GM12801 (cell line): ENCODE measurements at regions not wholly inside any gene's neighbourhood (a gene's known extent, or its start where the extent isn't known, plus 50 kb on each side); places are given as distances from the start of the nearest gene placed in this dataset.

Experiments used
- CTCF ChIP-seq: IDR thresholded peaks from one replicate; pipeline ENCODE4 v1.5.1; 2011; ENCODE audit warnings: control low read depth; ENCODE audit not compliant: insufficient read length; ENCODE audit errors: extremely low read depth

DNA sequence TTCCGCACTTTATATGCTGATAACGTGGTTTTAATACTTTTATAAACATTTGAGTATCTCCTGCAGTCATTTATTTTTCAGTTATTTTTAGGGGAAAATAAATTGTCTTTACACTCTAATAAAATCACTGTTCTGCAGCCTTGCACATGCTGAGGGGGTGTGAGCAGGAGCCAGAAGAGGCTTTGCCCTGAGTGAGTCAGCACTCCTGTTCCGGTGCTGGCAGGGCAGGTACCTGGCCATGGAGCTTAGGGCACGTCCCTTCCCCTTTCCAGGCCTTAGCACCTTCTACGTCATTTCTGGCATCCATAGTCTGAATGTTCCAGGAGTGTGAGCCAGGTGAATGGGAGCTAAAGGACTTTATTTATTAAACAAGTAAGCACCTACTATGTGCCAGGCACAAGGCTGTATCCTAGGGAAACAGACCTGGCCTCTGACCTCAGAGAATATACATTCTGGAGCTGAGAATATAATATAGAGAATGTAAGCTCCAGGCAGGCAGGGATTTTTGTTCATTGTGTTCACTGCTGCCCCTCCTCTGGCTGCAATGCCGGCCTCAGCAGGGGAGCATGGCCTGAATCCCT lies 402.9 kb downstream of the PTPRU start:
- no peak for TF ChIP-seq CTCF

- no peak for TF ChIP-seq CTCF
Observed at GRCh38 chr1:29638281-29638680, 402.0 kb downstream of the PTPRU start.

GRCh38 chr1:29636936-29637335 lies 400.6 kb downstream of the PTPRU start:
- TF ChIP-seq CTCF: no peak

DNA sequence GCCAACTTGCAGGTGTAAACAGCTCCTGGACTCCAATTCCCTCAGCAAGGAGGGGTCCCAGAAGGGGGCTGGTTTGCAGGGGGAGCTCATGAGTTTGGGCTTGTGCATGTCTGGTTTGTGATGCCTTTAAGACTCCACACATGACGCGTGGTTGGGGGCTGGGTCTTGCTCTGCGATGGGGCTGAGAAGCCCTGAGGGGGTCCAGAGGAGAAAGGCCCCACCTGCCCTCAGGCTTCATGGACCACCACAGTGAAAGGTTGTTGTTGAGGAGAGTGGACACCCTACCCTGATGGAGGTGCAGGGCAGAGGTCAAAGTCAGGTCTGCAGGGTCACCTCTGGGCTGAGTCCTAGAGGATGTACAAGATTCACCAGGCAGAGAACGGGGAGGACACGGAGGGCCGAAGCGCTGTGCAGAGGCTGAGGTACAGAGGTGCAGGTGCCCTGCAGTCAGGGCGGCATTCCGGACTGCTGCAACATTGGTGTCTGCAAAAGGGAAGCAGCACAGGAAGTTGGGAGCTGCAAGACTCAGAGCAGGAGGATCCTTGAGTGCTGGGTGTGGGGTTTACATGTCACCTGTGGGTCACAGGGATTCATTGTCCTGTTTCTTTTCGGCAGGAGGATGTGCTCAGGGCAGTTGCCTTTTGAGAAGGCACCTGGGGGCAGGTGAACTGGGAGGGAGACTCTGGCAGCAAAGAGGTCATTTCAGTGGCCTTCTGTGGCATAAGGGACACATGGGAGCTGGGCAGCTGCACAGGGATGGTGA lies 399.4 kb downstream of the PTPRU start:
- TF ChIP-seq CTCF: no peak

DNA sequence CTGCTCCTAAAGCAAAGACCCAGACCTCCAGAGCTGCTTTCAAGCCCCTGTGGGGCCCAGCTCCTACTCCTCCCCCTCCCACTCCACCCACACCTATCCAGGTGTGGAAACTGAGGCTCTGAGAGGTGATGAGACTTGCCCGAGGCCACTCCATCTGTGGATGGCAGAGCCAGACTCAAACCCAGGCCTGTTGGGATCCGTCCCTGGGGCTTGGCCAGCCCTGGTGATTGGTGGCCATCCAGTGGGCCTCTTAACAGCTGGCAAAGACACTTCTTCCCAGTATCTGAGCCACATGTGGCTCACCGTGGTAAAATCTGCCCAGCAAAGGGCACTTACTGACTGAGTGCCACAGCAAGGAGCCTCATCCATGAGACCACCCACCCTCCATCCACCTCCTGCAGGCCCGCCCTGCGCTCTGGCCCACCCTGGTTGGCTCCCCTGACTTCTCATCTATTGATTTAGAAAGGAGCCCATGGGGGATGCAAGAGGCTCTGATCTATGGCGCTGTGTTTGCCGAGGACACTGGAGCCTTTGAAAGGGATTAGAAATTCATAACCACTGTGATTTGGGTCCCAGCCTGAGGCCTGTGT lies 398.5 kb downstream of the PTPRU start:
- no peak for TF ChIP-seq CTCF

GRCh38 chr1:29634324-29634723 lies 398.0 kb downstream of the PTPRU start:
- TF ChIP-seq CTCF: no peak

DNA sequence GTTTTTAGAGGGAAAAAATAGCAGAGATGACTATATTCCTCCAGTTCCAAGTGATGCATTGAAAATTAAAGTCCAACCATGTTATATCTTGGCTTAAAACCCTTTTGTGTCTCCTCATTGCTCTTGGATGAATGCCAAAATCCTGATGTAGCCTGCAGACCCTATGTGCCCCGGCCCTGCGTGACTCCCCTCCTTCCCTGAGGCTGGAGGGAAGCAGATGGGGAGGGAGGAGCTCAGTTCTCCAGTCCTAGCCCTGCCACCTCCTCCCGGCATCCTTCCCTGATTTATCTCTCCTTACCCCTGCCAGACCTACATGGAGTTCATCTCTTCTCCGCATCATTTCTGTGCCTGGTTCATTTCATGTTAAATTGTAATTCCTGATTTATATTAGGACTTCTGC lies 397.4 kb downstream of the PTPRU start:
- no peak for TF ChIP-seq CTCF
